Esophagus squamous epithelium (tissue), 4 donors: ENCODE measurements at regions not wholly inside any gene's neighbourhood (a gene's known extent, or its start where the extent isn't known, plus 50 kb on each side); places are given as distances from the start of the nearest gene placed in this dataset.

Experiments used
- POLR2A ChIP-seq, 4 donors: fragments of 450-650 bp; IDR thresholded peaks; one replicate each; pipeline ENCODE4 v1.6.1; 2017; ENCODE audit warnings: antibody characterized with exemption in 4 of 4, mild to moderate bottlenecking in 4 of 4, moderate library complexity in 3 of 4
- TF ChIP-seq, protein P1 (sequence below), 6 experiments: fragments of 450-650 bp in 4 of 6; fragments of 200-600 bp in 2 of 6; sonication (generic) in 2 of 6; IDR thresholded peaks; one replicate each; pipeline ENCODE4 v1.5.1; 2016 to 2019; ENCODE audit warnings: antibody characterized with exemption in 6 of 6, mild to moderate bottlenecking in 4 of 6, moderate library complexity in 4 of 6

- TF ChIP-seq POLR2A (IDR thresholded peaks at IDR 0.05): no peak
- TF ChIP-seq, protein P1, sequence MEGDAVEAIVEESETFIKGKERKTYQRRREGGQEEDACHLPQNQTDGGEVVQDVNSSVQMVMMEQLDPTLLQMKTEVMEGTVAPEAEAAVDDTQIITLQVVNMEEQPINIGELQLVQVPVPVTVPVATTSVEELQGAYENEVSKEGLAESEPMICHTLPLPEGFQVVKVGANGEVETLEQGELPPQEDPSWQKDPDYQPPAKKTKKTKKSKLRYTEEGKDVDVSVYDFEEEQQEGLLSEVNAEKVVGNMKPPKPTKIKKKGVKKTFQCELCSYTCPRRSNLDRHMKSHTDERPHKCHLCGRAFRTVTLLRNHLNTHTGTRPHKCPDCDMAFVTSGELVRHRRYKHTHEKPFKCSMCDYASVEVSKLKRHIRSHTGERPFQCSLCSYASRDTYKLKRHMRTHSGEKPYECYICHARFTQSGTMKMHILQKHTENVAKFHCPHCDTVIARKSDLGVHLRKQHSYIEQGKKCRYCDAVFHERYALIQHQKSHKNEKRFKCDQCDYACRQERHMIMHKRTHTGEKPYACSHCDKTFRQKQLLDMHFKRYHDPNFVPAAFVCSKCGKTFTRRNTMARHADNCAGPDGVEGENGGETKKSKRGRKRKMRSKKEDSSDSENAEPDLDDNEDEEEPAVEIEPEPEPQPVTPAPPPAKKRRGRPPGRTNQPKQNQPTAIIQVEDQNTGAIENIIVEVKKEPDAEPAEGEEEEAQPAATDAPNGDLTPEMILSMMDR (IDR thresholded peaks at IDR 0.05): no peak
These were observed 350.8 kb downstream of the PTPRU start for GRCh38 chr1:29586991-29587745.
